ENCODE measurements at regions not wholly inside any gene's neighbourhood (a gene's known extent, or its start where the extent isn't known, plus 50 kb on each side); places are given as distances from the start of the nearest gene placed in this dataset.

GRCh38 chr11:116126562-116126961, 622.3 kb upstream of the CADM1 start:
- TF ChIP-seq RNF2 (conservative IDR thresholded peaks at IDR 0.05; ENCODE audit: low read depth) = no peak
- TF ChIP-seq ZNF274 (CRISPR knock-in tag; IDR thresholded peaks at IDR 0.05) = no peak
- TF ChIP-seq ZNF337 (CRISPR knock-in tag; IDR thresholded peaks at IDR 0.05; ENCODE audit: borderline replicate concordance, low read depth) = no peak
- TF ChIP-seq ESRRA (CRISPR knock-in tag; IDR thresholded peaks at IDR 0.05; ENCODE audit: low read depth) = no peak
- TF ChIP-seq RAD21 (CRISPR knock-in tag; IDR thresholded peaks at IDR 0.05) = no peak
- TF ChIP-seq MAFF (IDR thresholded peaks at IDR 0.05; ENCODE audit: low read depth, low read length) = no peak
- no peak for TF ChIP-seq MAX (IDR thresholded peaks at IDR 0.05)

Data from HepG2 (cell line).